ENCODE measurements at regions not wholly inside any gene's neighbourhood (a gene's known extent, or its start where the extent isn't known, plus 50 kb on each side); places are given as distances from the start of the nearest gene placed in this dataset.

GRCh38 chr4:35975617-35976355 is 268.5 kb downstream of the ARAP2 start:
- DNase-seq: no peak

DNA sequence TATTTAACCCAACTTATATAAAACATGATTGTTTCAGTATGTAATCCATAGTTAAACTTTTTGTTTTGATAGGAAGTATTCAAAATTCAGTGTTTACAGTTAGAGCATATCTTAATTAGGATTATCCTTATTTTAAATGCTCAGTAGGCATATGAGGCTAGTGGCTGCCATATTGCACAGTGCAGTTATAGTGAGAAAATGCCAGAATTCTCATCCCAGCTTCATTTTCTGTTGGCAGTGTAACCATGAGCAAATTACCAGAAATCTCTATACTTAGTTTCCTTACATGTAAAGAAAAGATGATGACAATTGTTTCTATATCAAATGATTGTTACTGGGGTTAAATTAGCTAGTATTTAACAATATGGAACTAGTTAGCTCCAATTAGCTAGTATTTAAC is 265.8 kb downstream of the ARAP2 start:
- DNase-seq: no peak

- no peak for DNase-seq
Measured at GRCh38 chr4:35982318-35982717, 262.0 kb downstream of the ARAP2 start.

DNA sequence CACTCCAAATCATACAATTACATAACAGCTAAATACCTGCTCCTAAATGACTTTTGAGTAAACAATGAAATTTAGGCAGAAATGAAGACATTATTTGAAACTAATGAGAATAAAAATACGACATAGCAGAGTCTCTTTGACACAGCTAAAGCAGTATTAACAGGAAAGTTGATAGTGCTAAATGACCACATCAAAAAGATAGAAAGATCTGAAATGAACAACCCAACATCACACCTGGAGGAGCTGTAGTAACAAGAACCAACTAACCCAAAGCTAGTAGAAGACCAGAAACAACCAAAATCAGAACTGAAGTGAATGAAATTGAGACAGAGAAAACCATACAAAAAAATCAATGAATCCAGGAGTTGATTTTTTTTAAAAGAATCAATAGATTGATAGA is 257.8 kb downstream of the ARAP2 start:
- DNase-seq: no peak

DNA sequence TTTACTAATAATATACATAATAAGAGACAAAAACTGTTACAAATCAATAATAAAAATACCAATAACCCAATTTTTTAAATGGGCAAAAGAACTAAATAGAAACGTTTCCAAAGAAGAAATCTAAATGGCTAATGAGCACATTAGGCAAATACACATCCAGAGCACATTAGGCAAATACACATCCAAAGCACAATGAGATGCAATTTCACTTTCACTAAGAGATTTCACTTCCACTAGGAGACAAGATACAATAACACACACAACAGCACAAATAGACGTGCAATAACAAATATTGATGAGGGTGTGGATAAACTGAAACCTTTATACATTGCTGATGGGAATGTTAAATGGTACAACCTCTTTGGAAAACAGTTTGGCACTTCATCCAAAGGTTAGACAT is 250.7 kb downstream of the ARAP2 start:
- no peak for DNase-seq

GRCh38 chr4:36000941-36001557 is 243.3 kb downstream of the ARAP2 start:
- DNase-seq: no peak

- no peak for DNase-seq
Measured at GRCh38 chr4:36003051-36003450, 241.3 kb downstream of the ARAP2 start.

GRCh38 chr4:36004204-36004851 is 240.0 kb downstream of the ARAP2 start:
- DNase-seq: no peak

GRCh38 chr4:36006226-36006625 is 238.1 kb downstream of the ARAP2 start:
- no peak for DNase-seq

- no peak for DNase-seq
Measured at GRCh38 chr4:36010397-36010929, 233.9 kb downstream of the ARAP2 start.

GRCh38 chr4:36011381-36011780 is 232.9 kb downstream of the ARAP2 start:
- DNase-seq: no peak

DNA sequence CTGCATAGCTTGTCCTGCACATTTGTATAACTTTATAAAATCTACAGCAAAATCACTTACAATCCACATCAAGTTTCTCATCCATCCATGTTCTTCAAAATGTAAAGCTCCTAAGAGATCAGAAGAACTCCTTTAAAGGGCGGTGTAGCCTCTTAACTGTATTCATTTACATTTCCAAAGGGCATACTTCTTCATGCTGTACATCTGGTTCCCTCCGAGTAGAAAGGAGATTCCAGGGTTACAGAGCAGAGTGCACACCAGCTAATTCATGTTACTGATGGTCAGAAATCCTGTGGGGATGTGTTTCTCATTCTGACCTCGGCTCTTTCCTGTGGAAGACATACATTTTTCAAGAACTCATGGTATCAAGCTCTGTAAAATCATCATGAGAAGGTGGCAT is 231.8 kb downstream of the ARAP2 start:
- no peak for DNase-seq

- no peak for DNase-seq
Measured at GRCh38 chr4:36013206-36013605, 231.1 kb downstream of the ARAP2 start.
